ENCODE measurements at regions not wholly inside any gene's neighbourhood (a gene's known extent, or its start where the extent isn't known, plus 50 kb on each side); places are given as distances from the start of the nearest gene placed in this dataset.
"Not testable (repeated sequence)": the region's sequence is repeated elsewhere in the genome, so short reads cannot be mapped to it uniquely, and the experiment has no call there.

DNA sequence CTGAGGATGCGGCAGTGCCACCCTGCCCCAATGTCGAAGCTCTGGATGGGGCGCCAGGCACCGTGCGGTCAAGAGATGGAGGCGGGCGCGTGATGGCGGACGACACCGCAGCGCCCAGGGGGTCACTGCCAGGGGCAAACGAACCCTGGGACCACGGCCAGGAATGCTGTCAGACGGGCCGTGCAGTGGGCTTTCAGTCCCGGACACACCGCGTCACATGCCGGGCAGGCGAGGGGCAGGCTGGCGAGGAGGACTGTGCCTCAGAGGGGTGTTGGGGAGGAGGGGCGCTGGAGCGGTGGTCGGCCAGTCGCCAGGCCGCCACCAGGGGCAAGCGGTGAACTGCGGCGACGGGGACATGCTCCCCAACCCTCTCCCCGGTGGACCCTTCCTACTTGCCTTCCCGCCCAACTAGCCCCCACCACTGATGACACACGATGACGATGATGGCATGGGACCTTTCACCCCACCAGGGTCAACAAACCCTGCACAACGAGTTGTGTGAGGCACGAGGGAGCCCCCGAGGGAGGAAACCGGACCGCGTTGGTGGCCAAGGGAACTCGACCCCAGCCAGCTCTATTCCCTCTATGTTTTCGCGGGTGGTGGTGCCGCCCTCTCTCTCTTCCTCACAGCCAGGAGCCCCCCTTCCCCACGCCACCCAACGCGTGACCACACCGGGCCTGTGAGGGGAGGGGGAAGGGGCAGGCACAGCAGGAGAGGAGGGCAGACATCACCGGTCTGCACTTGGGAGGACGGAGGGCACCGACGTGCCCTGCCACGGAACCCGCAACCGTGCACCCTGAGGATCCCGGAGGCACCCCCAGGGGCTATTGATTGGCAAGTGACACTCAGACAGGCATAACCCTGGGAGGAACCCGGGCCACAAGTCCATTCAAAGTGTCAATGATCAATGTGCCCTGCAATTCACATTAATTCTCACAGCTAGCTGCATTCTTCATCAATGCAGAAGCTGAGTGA lies 1960.9 kb upstream of the DEFB115 start:
- no peak for DNase-seq (ENCODE audit: low spot score)

DNA sequence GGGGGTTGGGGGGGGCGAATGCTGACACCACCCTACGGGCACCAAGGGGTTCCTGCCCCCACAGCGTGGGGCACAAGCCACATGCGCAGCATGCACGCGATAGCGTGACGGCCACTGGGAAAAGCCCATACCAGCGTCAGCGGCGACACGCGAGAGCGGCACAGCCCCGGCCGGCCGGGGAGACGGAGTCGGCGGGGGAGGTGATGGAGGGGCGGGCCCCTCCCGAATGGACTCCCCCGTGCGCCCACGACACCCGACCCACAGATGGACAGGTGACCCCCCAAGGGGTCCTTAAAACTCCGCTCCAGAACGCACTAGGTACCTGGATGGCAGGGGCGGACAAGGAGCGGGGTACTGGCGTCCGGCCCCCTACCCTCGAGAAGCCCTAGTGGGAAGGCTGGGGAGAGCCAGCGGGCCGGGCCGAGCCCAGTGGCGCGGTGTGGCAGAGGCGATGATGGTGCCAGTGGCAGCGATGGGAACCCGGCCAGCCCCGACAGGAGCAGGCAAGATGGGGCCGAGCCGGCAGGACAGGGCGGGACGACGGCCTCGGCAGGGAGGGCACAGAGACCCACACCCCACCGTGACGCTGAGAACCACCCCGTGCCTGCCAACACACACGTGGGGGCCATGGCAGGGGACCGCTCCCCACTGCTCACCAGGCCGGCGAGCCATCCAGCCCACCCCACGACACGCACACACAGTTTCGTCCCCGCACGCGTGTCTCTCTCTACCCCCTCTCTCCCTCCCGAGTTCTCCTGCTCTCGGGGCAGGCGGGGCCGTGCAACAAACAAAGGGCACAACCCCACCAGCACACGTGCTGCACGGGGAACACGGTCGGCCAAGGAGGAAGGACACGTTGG lies 1959.8 kb upstream of the DEFB115 start:
- DNase-seq (ENCODE audit: low spot score) = no peak

DNA sequence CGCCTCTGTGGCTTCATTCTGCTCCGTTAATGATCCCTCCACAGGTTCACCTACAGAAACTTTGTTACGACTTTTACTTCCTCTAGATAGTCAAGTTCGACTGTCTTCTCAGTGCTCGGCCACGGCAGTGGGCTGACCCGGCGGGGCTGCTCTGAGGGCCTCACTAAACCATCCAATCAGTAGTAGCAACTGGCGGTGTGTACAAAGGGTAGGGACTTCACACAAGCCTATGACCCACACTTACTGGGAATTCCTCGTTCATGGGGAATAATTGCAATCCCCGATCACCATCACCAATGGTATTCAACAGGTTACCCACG lies 1959.2 kb upstream of the DEFB115 start:
- DNase-seq (ENCODE audit: low spot score) = no peak

DNA sequence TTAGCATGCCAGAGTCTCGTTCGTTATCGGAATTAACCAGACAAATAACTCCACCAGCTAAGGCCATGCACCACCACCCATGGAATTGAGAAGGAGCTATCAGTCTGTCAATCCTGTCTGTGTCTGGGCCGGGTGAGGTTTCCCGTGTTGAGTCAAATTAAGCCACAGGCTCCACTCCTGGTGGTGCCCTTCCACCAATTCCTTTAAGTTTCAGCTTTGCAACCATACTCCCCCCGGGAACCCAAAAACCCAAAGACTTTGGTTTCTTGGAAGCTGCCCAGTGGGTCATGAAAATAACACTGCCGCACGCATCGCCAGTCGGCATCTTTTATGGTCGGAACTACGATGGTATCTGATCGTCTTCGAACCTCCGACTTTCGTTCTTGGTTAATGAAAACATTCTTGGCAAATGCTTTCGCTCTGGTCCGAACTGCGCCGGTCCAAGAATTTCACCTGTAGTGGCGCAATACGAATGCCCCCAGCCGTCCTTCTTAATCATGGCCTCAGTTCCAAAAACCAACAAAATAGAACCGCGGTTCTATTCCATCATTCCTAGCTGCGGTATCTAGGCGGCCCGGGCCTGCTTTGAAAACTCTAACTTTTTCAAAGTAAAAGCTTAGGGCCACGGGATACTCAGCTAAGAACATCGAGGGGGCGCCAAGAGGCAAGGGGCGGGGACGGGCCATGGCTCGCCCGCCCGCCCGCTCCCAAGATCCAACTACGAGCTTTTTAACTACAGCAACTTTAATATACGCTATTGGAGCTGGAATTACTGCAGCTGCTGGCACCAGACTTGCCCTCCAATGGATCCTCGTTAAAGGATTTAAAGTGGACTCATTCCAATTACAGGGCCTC lies 1958.5 kb upstream of the DEFB115 start:
- DNase-seq (ENCODE audit: low spot score) = no peak

GRCh38 chr20:29299811-29300578 lies 1957.5 kb upstream of the DEFB115 start:
- no peak for DNase-seq (ENCODE audit: low spot score)

DNA sequence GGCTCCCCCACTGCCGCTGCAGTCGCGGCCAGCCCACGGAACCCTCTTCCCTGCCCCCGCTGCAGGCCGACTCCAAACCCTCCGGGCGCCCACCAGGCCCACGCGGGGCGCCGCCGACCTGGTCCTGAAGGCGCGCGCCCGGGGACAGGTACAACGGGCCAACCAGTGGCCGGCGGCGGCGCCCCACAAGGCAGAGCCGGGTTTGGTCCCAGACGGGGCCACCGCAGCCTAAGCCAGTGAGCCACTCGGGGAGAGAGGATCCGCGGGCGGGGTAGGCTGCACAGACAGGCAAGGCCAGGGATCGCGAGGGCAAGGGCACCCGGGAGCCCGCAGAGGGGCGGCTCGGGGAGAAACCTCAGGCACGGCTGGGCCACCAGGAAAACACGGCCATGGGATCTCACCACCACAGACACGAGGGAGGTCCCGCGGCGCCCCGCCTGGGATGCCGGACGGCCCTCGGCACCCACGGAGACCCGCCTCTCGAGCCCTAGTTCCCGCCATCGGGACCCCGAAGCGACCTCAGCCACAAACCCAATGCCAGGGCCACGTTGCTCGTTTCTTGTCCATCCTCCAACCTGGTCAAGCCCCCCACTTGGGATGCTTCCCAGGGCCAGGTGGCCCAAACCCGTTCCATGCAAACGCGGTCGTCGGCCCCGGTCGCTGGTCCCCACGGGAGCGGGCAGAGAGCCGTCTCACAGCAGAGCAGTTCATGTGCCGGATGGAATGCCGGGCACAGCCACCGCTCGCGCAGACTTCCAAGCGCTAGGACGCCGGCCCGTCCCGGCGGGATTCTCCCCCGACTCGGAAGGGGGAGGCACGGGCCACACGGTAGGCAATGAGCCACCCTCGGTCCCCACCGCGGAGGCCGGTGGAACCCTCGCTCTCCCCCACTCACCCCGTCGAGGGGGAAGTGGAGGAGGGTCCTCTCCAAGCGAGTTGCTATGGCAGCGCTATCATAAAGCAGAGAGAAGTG lies 1956.6 kb upstream of the DEFB115 start:
- DNase-seq (ENCODE audit: low spot score) = no peak

GRCh38 chr20:29301624-29302259 lies 1955.7 kb upstream of the DEFB115 start:
- DNase-seq (ENCODE audit: low spot score) = no peak

GRCh38 chr20:29302979-29303644 lies 1954.4 kb upstream of the DEFB115 start:
- DNase-seq (ENCODE audit: low spot score) = no peak

- no peak for DNase-seq (ENCODE audit: low spot score)
Observed at GRCh38 chr20:29306390-29307072, 1950.9 kb upstream of the DEFB115 start.

DNA sequence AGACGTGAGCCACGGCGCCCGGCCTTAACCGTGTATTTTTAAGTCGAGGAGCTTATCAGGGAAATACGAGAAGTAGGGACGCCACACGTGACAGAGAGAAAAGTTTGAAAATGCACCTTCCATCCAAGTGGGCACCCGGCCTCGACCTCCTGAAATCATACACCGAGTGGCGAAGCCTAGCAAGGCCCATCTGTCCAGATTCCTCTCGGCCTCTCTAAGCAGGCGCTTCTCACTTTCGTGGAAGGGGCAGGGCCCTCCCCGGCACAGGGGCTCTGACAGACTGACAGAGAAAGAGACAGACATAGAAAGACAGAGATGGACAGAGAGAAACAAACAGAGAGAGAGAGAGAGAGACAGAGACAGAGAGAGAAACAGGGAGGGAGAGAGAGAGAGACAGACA lies 1950.0 kb upstream of the DEFB115 start:
- not testable (repeated sequence) for DNase-seq (ENCODE audit: low spot score)

DNA sequence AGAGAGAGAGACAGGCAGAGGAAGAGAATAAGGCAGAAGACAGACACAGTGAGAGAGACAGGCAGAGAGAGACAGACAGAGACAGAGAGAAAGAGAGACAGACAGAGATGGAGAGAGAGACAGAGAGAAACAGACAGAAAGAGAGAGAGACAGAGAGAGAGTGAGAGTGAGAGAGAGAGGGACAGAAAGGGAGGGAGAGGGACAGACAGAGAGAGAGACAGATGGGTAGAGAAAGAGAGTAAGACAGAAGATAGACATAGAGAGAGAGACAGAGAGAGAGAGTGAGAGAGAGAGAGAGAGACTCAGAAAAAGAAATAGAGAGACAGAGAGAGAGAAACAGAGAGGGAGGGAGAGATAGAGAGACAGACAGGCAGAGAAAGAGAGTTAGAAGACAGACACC lies 1948.5 kb upstream of the DEFB115 start:
- DNase-seq (ENCODE audit: low spot score) = not testable (repeated sequence)

GRCh38 chr20:29309481-29309880 lies 1948.0 kb upstream of the DEFB115 start:
- not testable (repeated sequence) for DNase-seq (ENCODE audit: low spot score)

GRCh38 chr20:29311046-29311445 lies 1946.4 kb upstream of the DEFB115 start:
- DNase-seq (ENCODE audit: low spot score) = not testable (repeated sequence)

- not testable (repeated sequence) for DNase-seq (ENCODE audit: low spot score)
Observed at GRCh38 chr20:29312679-29313078, 1944.8 kb upstream of the DEFB115 start.

- no peak for DNase-seq (ENCODE audit: low spot score)
Observed at GRCh38 chr20:29313481-29313880, 1944.0 kb upstream of the DEFB115 start.

DNA sequence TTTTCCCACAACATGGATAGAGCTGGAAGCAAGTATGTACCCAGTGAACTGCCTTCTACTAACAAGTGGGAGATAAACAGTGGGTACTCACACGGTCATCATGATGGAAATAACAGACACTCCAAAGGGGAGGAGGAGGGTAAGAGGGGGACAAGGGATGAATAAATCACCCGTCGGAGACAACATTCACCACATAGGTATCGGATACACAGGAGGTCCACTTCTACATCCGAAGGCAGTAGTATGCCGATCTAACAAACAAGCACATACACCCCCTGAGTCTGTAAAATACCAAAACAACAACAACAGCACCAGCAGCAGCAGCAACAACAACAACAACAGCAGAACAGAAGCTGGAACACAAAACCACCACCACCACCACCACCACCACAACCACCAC lies 1943.2 kb upstream of the DEFB115 start:
- no peak for DNase-seq (ENCODE audit: low spot score)

DNA sequence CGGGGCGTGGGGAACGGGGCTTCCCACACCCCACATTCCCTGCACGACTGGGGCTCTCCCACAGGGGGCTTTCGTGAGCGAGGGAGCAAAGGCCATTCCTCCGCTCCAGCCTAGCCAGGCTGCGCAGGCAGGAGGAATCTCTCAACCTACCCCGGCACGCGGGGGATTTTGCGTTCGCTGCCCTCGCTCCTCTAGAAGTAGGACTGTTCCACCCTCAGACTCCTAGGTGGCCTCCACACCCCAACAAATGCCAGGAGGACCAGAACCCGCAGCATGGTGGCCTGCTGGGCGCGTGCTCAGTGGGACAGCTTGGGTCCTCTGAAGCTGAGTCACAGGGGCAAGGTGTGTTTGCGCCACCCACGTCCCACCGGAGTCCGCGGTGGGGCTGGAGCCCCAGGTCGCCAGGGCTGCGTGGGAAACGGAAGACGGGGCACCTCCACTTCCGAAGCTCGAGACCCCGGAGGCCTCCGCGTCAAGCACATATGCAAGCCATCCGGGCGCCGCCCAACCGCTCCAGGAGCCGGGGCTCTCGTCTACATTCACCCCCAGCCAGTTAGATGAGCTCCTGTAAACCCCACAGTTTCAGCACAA lies 1938.5 kb upstream of the DEFB115 start:
- no peak for DNase-seq (ENCODE audit: low spot score)

DNA sequence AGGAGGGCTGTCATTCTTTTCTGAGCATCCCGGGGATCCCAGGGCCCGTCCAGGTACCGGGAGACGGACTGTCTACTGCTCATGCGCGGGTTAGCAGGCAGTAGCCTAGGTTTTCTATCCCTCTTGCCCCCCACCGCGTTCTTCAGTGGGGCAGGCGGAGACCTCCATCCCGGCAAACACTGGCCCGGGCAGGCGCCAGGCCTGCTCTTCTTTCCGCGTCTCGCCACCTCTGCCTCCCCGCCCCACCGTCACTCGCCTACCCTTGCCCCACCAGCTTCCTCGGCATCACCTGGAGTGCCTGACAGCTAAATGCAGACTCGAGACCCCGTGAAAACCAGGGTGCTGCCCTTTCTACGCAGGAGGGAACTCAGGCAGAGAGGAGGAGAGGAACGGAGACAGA lies 1937.7 kb upstream of the DEFB115 start:
- no peak for DNase-seq (ENCODE audit: low spot score)

All from umbilical cord (tissue), 1 donor.